SK-N-SH treated with all-trans-retinoic acid at 6 μM for 48 hours (cell line): ENCODE measurements at regions not wholly inside any gene's neighbourhood (a gene's known extent, or its start where the extent isn't known, plus 50 kb on each side); places are given as distances from the start of the nearest gene placed in this dataset.
"Not testable (repeated sequence)": the region's sequence is repeated elsewhere in the genome, so short reads cannot be mapped to it uniquely, and the experiment has no call there.

ENCODE experiments used
- TOX ChIP-seq: fragments of 250-450 bp; sonication (Bioruptor Pico); IDR thresholded peaks from 2 replicates; pipeline ENCODE4 v1.8.0; 2021; ENCODE audit warnings: mild to moderate bottlenecking, moderate library complexity, borderline replicate concordance
- TF ChIP-seq, protein P1 (sequence below): fragments of 250-450 bp; sonication (Bioruptor Pico); IDR thresholded peaks from 2 replicates; pipeline ENCODE4 v1.8.0; 2020; ENCODE audit warnings: mild to moderate bottlenecking, moderate library complexity, borderline replicate concordance

DNA sequence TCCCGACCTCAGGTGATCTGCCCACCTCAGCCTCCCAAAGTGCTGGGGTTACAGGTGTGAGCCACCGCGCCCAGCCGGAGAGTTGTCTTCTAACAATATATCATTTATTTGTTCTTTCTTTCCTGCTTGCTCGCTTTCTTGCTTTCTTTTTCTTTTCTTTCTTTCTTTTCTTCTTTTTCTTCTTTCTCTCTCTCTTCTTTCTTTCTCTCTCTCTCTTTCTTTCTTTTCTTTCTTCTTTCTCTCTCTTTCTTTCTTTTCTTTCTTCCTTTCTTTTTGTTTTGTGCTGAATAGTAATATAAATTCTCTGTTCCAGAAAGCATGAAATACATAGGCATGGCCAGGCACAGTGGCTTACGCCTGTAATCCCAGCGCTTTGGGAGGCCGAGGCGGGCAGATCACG, 73.5 kb upstream of the ZNF644 start:
- TF ChIP-seq TOX: not testable (repeated sequence)
- TF ChIP-seq, protein P1, sequence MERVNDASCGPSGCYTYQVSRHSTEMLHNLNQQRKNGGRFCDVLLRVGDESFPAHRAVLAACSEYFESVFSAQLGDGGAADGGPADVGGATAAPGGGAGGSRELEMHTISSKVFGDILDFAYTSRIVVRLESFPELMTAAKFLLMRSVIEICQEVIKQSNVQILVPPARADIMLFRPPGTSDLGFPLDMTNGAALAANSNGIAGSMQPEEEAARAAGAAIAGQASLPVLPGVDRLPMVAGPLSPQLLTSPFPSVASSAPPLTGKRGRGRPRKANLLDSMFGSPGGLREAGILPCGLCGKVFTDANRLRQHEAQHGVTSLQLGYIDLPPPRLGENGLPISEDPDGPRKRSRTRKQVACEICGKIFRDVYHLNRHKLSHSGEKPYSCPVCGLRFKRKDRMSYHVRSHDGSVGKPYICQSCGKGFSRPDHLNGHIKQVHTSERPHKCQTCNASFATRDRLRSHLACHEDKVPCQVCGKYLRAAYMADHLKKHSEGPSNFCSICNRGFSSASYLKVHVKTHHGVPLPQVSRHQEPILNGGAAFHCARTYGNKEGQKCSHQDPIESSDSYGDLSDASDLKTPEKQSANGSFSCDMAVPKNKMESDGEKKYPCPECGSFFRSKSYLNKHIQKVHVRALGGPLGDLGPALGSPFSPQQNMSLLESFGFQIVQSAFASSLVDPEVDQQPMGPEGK (CRISPR knock-in tag): not testable (repeated sequence)
